ENCODE measurements at regions not wholly inside any gene's neighbourhood (a gene's known extent, or its start where the extent isn't known, plus 50 kb on each side); places are given as distances from the start of the nearest gene placed in this dataset.

DNA sequence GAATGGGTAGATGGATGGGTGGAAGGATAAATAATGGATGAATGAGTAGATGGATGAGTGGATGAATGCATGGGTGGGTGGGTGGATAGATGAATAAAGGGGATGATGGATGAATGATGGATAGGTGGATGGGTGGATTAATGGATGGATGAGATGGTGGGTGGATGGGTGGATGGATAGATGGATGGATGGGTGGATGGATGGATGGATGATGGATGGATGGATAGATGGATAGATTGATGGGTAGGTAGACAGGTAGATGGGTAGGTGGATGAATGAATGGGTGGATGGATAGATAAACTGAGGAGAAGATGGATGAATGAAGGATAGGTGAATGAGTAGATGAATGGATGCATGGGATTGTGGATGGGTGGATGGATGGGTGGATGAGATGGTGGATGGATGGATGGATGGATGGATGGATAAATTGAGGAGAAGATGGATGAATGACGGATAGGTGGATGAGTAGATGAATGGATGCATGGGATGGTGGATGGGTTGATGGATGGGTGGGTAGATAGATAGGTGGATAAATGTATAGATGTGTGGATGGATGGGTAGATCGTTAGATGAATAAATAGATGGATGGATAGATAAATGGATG is 331.3 kb downstream of the MN1 start:
- no peak overlapping the region for H3K27ac ChIP-seq
- no peak for DNase-seq
- no peak overlapping the region for H3K4me3 ChIP-seq (ENCODE audit: low read depth, low read length)
- no peaks in the 10 kb centered on the region for H3K36me3 ChIP-seq
- H3K9me3 ChIP-seq (ENCODE audit: severe bottlenecking): no peaks in the 10 kb centered on the region
- TF ChIP-seq, protein P1, sequence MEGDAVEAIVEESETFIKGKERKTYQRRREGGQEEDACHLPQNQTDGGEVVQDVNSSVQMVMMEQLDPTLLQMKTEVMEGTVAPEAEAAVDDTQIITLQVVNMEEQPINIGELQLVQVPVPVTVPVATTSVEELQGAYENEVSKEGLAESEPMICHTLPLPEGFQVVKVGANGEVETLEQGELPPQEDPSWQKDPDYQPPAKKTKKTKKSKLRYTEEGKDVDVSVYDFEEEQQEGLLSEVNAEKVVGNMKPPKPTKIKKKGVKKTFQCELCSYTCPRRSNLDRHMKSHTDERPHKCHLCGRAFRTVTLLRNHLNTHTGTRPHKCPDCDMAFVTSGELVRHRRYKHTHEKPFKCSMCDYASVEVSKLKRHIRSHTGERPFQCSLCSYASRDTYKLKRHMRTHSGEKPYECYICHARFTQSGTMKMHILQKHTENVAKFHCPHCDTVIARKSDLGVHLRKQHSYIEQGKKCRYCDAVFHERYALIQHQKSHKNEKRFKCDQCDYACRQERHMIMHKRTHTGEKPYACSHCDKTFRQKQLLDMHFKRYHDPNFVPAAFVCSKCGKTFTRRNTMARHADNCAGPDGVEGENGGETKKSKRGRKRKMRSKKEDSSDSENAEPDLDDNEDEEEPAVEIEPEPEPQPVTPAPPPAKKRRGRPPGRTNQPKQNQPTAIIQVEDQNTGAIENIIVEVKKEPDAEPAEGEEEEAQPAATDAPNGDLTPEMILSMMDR (IDR thresholded peaks at IDR 0.05; ENCODE audit: low read depth, low read length): no peak
- H3K27me3 ChIP-seq (ENCODE audit: insufficient read depth, low read depth, severe bottlenecking): no peaks in the 10 kb centered on the region

GRCh38 chr22:27472975-27473374 is 328.6 kb downstream of the MN1 start:
- Histone ChIP-seq H3K27ac (no peak overlapping the region), H3K4me3 (ENCODE audit: low read depth, low read length) (no peak overlapping the region), H3K9me3 (ENCODE audit: severe bottlenecking) (no peaks in the 10 kb centered on the region), H3K36me3 (no peaks in the 10 kb centered on the region), H3K27me3 (ENCODE audit: insufficient read depth, low read depth, severe bottlenecking) (no peaks in the 10 kb centered on the region)
- no peak for DNase-seq
- TF ChIP-seq, protein P1 (IDR thresholded peaks at IDR 0.05; ENCODE audit: low read depth, low read length): no peak

- H3K27me3 ChIP-seq (ENCODE audit: insufficient read depth, low read depth, severe bottlenecking): no peaks in the 10 kb centered on the region
- no peak overlapping the region for H3K4me3 ChIP-seq (ENCODE audit: low read depth, low read length)
- no peaks in the 10 kb centered on the region for H3K9me3 ChIP-seq (ENCODE audit: severe bottlenecking)
- TF ChIP-seq, protein P1 (IDR thresholded peaks at IDR 0.05; ENCODE audit: low read depth, low read length): no peak
- no peak overlapping the region for H3K27ac ChIP-seq
- no peak for DNase-seq
- H3K36me3 ChIP-seq: no peaks in the 10 kb centered on the region
Observed at GRCh38 chr22:27473533-27473932, 328.0 kb downstream of the MN1 start.

DNA sequence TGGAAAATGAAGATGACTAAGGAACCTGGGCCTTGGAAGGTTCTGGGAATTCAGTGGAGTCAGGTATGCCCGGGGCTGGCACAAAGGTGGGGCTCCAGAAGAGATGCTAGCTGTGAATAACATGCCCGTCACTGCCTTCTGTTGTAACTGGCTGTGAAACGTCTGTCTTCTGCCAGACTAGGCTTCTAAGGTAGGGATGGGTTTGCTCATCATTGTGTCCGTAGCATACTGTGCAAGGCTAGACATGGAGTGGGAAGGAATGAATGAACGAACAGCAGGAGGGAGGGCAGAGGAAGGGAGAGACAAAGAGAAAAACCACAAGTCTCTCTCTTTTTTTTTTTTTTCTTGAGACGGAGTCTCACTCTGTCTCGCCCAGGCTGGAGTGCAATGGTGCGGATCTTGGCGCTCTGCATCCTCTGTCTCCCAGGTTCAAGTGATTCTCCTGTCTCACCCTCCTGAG is 327.4 kb downstream of the MN1 start:
- H3K4me3 ChIP-seq (ENCODE audit: low read depth, low read length): no peak overlapping the region
- TF ChIP-seq, protein P1 (IDR thresholded peaks at IDR 0.05; ENCODE audit: low read depth, low read length): no peak
- DNase-seq: no peak
- H3K27ac ChIP-seq: no peak overlapping the region
- no peaks in the 10 kb centered on the region for H3K9me3 ChIP-seq (ENCODE audit: severe bottlenecking)
- no peaks in the 10 kb centered on the region for H3K36me3 ChIP-seq
- no peaks in the 10 kb centered on the region for H3K27me3 ChIP-seq (ENCODE audit: insufficient read depth, low read depth, severe bottlenecking)

DNA sequence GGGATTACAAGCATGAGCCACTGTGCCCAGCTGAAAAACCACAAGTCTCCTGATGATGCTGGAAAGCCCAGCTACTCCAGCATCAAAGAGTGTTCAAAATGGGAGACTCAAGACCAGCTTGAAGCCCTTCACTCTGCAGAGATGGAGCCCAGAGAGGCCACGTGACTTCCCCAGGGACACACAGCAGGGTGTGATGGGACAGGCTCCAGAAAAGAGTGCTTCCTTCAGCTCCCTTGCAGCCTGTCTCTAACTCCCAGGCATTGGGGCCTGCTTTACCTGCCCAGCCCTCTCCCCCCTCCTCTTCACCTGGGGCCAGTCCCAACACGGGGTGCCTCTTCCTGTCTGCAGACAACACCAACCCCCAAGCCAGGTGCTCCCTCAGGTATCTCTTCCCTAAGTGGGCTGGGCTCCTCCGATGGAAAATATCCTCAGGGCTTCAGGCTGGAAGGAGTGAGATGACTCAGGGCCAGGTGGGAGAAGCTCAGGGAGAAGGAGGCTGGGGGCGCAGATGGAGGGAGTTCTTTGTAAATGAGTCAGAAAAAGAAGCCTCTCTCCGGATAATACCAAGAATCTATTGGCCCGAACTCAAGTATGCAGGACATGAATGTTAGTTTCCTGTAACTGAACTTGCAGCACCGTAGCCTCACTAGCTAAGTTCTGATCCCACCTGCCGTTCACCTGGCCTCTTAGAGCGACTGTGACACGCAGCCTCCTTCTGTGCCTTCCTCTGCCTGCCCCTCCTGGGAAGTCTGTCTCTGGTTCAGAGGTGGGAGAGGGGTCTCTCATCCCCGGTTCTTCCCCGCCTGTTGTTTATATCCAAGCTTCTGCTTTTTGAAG is 326.6 kb downstream of the MN1 start:
- no peak overlapping the region for H3K27ac ChIP-seq

More for the DNA sequence above, 326.6 kb downstream of the MN1 start:
- Histone ChIP-seq H3K4me3 (ENCODE audit: low read depth, low read length) (no peak overlapping the region), H3K27me3 (ENCODE audit: insufficient read depth, low read depth, severe bottlenecking) (no peaks in the 10 kb centered on the region), H3K9me3 (ENCODE audit: severe bottlenecking) (no peaks in the 10 kb centered on the region), H3K36me3 (no peaks in the 10 kb centered on the region)
- no peak for DNase-seq
- TF ChIP-seq, protein P1 (IDR thresholded peaks at IDR 0.05; ENCODE audit: low read depth, low read length): no peak
